Loucy (cell line): ENCODE measurements at regions not wholly inside any gene's neighbourhood (a gene's known extent, or its start where the extent isn't known, plus 50 kb on each side); places are given as distances from the start of the nearest gene placed in this dataset.

Source experiments
- H2AFZ ChIP-seq: fragments of 200-600 bp; sonication (generic); 2 replicates; pipeline ENCODE4 v1.6.0; 2016; ENCODE audit warnings: antibody characterized with exemption, mild to moderate bottlenecking, low read length, moderate library complexity
- H3F3A ChIP-seq: fragments of 200-600 bp; 2 replicates; pipeline ENCODE4 v1.6.0; 2016; ENCODE audit warnings: antibody characterized with exemption, low read depth, mild to moderate bottlenecking
- H3K27me3 ChIP-seq: fragments of 200-600 bp; sonication (generic); 2 replicates; pipeline ENCODE4 v1.6.1; 2014; ENCODE audit warnings: low read length, mild to moderate bottlenecking; ENCODE audit not compliant: insufficient read depth, poor library complexity, severe bottlenecking
- H3K36me3 ChIP-seq: fragments of 200-600 bp; sonication (generic); 2 replicates; pipeline ENCODE4 v1.6.1; 2016; ENCODE audit warnings: low read length; ENCODE audit not compliant: insufficient read depth
- H3K4me1 ChIP-seq: fragments of 200-600 bp; sonication (generic); 2 replicates; pipeline ENCODE4 v1.5.1; 2014; ENCODE audit warnings: low read length, mild to moderate bottlenecking; ENCODE audit not compliant: insufficient read depth, poor library complexity, severe bottlenecking
- H3K4me2 ChIP-seq: fragments of 200-600 bp; sonication (generic); 2 replicates; pipeline ENCODE4 v1.6.0; 2014; ENCODE audit warnings: antibody characterized with exemption, low read length, low read depth, mild to moderate bottlenecking; ENCODE audit not compliant: poor library complexity, severe bottlenecking
- H3K4me3 ChIP-seq: fragments of 200-600 bp; sonication (generic); 2 replicates; pipeline ENCODE4 v1.5.1; 2014; ENCODE audit warnings: low read length, mild to moderate bottlenecking, mixed read lengths; ENCODE audit not compliant: poor library complexity, severe bottlenecking
- H3K79me2 ChIP-seq: fragments of 200-600 bp; sonication (generic); 2 replicates; pipeline ENCODE4 v1.6.1; 2014; ENCODE audit warnings: low read length; ENCODE audit not compliant: insufficient read depth
- H3K9ac ChIP-seq: fragments of 200-600 bp; sonication (generic); 2 replicates; pipeline ENCODE4 v1.6.0; 2014; ENCODE audit warnings: mild to moderate bottlenecking, low read depth, low read length, moderate library complexity; ENCODE audit not compliant: poor library complexity, severe bottlenecking
- H3K9me2 ChIP-seq: fragments of 200-600 bp; sonication (generic); replicated peaks from 2 replicates; pipeline ENCODE4 v1.6.1; 2016; ENCODE audit warnings: low read depth, low read length, mixed read lengths
- H3K9me3 ChIP-seq: fragments of 200-600 bp; sonication (generic); 2 replicates; pipeline ENCODE4 v1.6.1; 2014; ENCODE audit warnings: mild to moderate bottlenecking, antibody characterized with exemption, low read length, low read depth; ENCODE audit not compliant: insufficient read depth
- H4K20me1 ChIP-seq: fragments of 200-600 bp; sonication (generic); 2 replicates; pipeline ENCODE4 v1.6.0; 2014; ENCODE audit warnings: antibody characterized with exemption, low read length, mild to moderate bottlenecking; ENCODE audit not compliant: insufficient read depth, poor library complexity, severe bottlenecking
- CTCF ChIP-seq: fragments of 200-600 bp; sonication (generic); conservative IDR thresholded peaks from 2 replicates; pipeline ENCODE4 v1.5.1; 2014; ENCODE audit warnings: mild to moderate bottlenecking, antibody characterized with exemption, low read length
- EZH2phosphoT487 ChIP-seq: fragments of 200-600 bp; IDR thresholded peaks from 2 replicates; pipeline ENCODE4 v1.6.1; 2018; ENCODE audit warnings: antibody characterized with exemption, mild to moderate bottlenecking, moderate library complexity, borderline replicate concordance

- H3K27me3 ChIP-seq: no peaks in the 10 kb centered on the region
- H3K4me1 ChIP-seq: no peaks in the 10 kb centered on the region
- no peaks in the 10 kb centered on the region for H3K79me2 ChIP-seq
- no peak overlapping the region for H3K4me2 ChIP-seq
- H3F3A ChIP-seq: no peaks in the 10 kb centered on the region
- H3K9ac ChIP-seq: no peak overlapping the region
- H3K9me3 ChIP-seq: no peaks in the 10 kb centered on the region
- H3K36me3 ChIP-seq: no peaks in the 10 kb centered on the region
- H4K20me1 ChIP-seq: no peaks in the 10 kb centered on the region
- no peak overlapping the region for H3K4me3 ChIP-seq
- no peak overlapping the region for H2AFZ ChIP-seq
- TF ChIP-seq CTCF: no peak
- TF ChIP-seq EZH2phosphoT487: no peak
- H3K9me2 ChIP-seq: no peaks in the 10 kb centered on the region
Observed at GRCh38 chr15:97092656-97093055, 762.2 kb downstream of the NR2F2 start.

- no peaks in the 10 kb centered on the region for H3F3A ChIP-seq
- no peak overlapping the region for H3K9ac ChIP-seq
- H2AFZ ChIP-seq: no peak overlapping the region
- H3K36me3 ChIP-seq: no peaks in the 10 kb centered on the region
- no peaks in the 10 kb centered on the region for H3K4me1 ChIP-seq
- TF ChIP-seq EZH2phosphoT487: no peak
- no peak for TF ChIP-seq CTCF
- H4K20me1 ChIP-seq: no peaks in the 10 kb centered on the region
- no peaks in the 10 kb centered on the region for H3K27me3 ChIP-seq
- no peak overlapping the region for H3K4me2 ChIP-seq
- no peaks in the 10 kb centered on the region for H3K9me3 ChIP-seq
- no peak overlapping the region for H3K4me3 ChIP-seq
- no peaks in the 10 kb centered on the region for H3K9me2 ChIP-seq
- H3K79me2 ChIP-seq: no peaks in the 10 kb centered on the region
Observed at GRCh38 chr15:97096303-97096835, 765.9 kb downstream of the NR2F2 start.

- Histone ChIP-seq H3K9me3 (no peaks in the 10 kb centered on the region), H3K9ac (no peak overlapping the region), H2AFZ (no peak overlapping the region), H3K4me1 (no peaks in the 10 kb centered on the region), H3F3A (no peaks in the 10 kb centered on the region), H3K79me2 (no peaks in the 10 kb centered on the region), H3K27me3 (no peaks in the 10 kb centered on the region), H3K4me2 (no peak overlapping the region), H3K4me3 (no peak overlapping the region), H4K20me1 (no peaks in the 10 kb centered on the region), H3K36me3 (no peaks in the 10 kb centered on the region), H3K9me2 (no peaks in the 10 kb centered on the region)
- TF ChIP-seq CTCF (no peak), EZH2phosphoT487 (no peak)
Observed at GRCh38 chr15:97099040-97099439, 768.5 kb downstream of the NR2F2 start.
